Osteoblast (primary cell): ENCODE measurements at regions not wholly inside any gene's neighbourhood (a gene's known extent, or its start where the extent isn't known, plus 50 kb on each side); places are given as distances from the start of the nearest gene placed in this dataset.

Experiments
- DNase-seq: peaks from one replicate; pipeline ENCODE4 v3.0.0; 2011; ENCODE audit warnings: low spot score, mixed read lengths; ENCODE audit not compliant: insufficient read length; ENCODE audit errors: missing footprints
- H2AFZ ChIP-seq: 2 replicates; pipeline ENCODE4 v1.6.0; 2011; ENCODE audit warnings: mild to moderate bottlenecking, low read length
- H3K27ac ChIP-seq: 2 replicates; pipeline ENCODE4 v1.5.1; 2011; ENCODE audit warnings: mild to moderate bottlenecking, low read depth, low read length, moderate library complexity
- H3K27me3 ChIP-seq: 2 replicates; pipeline ENCODE4 v1.6.0; 2012; ENCODE audit warnings: mild to moderate bottlenecking, control low read depth, inconsistent platforms, low read length, moderate library complexity; ENCODE audit not compliant: insufficient read depth
- H3K36me3 ChIP-seq: 2 replicates; pipeline ENCODE4 v1.5.1; 2011; ENCODE audit warnings: mild to moderate bottlenecking, low read length, control low read depth, moderate library complexity; ENCODE audit not compliant: insufficient read depth
- H3K4me1 ChIP-seq: 2 replicates; pipeline ENCODE4 v1.5.1; 2011; ENCODE audit warnings: mild to moderate bottlenecking, low read length, control low read depth, moderate library complexity; ENCODE audit not compliant: insufficient read depth
- H3K4me2 ChIP-seq: 2 replicates; pipeline ENCODE4 v1.6.0; 2011; ENCODE audit warnings: mild to moderate bottlenecking, low read length; ENCODE audit not compliant: insufficient read depth
- H3K4me3 ChIP-seq: fragments of 200-600 bp; sonication (generic); 3 replicates; pipeline ENCODE4 v1.5.1; 2012; ENCODE audit warnings: mild to moderate bottlenecking, low read length, inconsistent platforms; ENCODE audit not compliant: insufficient read depth
- H3K79me2 ChIP-seq: 2 replicates; pipeline ENCODE4 v1.6.0; 2012; ENCODE audit warnings: mild to moderate bottlenecking, low read length, control low read depth, inconsistent platforms; ENCODE audit not compliant: insufficient read depth
- H3K9me3 ChIP-seq: 2 replicates; pipeline ENCODE4 v1.5.1; 2011; ENCODE audit warnings: low read depth, low read length, control low read depth
- H4K20me1 ChIP-seq: 2 replicates; pipeline ENCODE4 v1.6.0; 2012; ENCODE audit warnings: mild to moderate bottlenecking, low read length, control low read depth; ENCODE audit not compliant: insufficient read depth
- CTCF ChIP-seq: IDR thresholded peaks from 2 replicates; pipeline ENCODE4 v1.5.1; 2011; ENCODE audit warnings: mild to moderate bottlenecking, low read depth, low read length, moderate library complexity; ENCODE audit errors: extremely low read depth

- Histone ChIP-seq H3K79me2 (no peaks in the 10 kb centered on the region), H3K36me3 (no peaks in the 10 kb centered on the region), H3K4me3 (no peak overlapping the region), H3K4me1 (no peaks in the 10 kb centered on the region), H2AFZ (no peak overlapping the region), H4K20me1 (no peaks in the 10 kb centered on the region), H3K9me3 (no peaks in the 10 kb centered on the region), H3K27me3 (no peaks in the 10 kb centered on the region), H3K4me2 (no peak overlapping the region), H3K27ac (no peak overlapping the region)
- no peak for TF ChIP-seq CTCF
- no peak for DNase-seq
Observed at GRCh38 chr1:68826836-68827235, 330.0 kb upstream of the DEPDC1 start.

- Histone ChIP-seq H3K9me3 (no peaks in the 10 kb centered on the region), H3K36me3 (no peaks in the 10 kb centered on the region), H3K4me2 (no peak overlapping the region), H3K79me2 (no peaks in the 10 kb centered on the region), H4K20me1 (no peaks in the 10 kb centered on the region), H3K4me3 (no peak overlapping the region), H2AFZ (no peak overlapping the region), H3K4me1 (no peaks in the 10 kb centered on the region), H3K27me3 (no peaks in the 10 kb centered on the region), H3K27ac (no peak overlapping the region)
- no peak for DNase-seq
- no peak for TF ChIP-seq CTCF
Observed at GRCh38 chr1:68827261-68827660, 330.4 kb upstream of the DEPDC1 start.

GRCh38 chr1:68828013-68828412, 331.1 kb upstream of the DEPDC1 start:
- no peak for DNase-seq
- TF ChIP-seq CTCF = no peak
- Histone ChIP-seq H3K27me3 (no peaks in the 10 kb centered on the region), H3K27ac (no peak overlapping the region), H3K4me1 (no peaks in the 10 kb centered on the region), H3K4me3 (no peak overlapping the region), H2AFZ (no peak overlapping the region), H3K79me2 (no peaks in the 10 kb centered on the region), H3K36me3 (no peaks in the 10 kb centered on the region), H3K9me3 (no peaks in the 10 kb centered on the region), H3K4me2 (no peak overlapping the region), H4K20me1 (no peaks in the 10 kb centered on the region)

GRCh38 chr1:68831281-68831680, 334.4 kb upstream of the DEPDC1 start:
- Histone ChIP-seq H2AFZ (no peak overlapping the region), H3K36me3 (no peaks in the 10 kb centered on the region), H3K9me3 (no peaks in the 10 kb centered on the region), H3K27ac (no peak overlapping the region), H3K4me2 (no peak overlapping the region), H3K79me2 (no peaks in the 10 kb centered on the region), H4K20me1 (no peaks in the 10 kb centered on the region), H3K27me3 (no peaks in the 10 kb centered on the region), H3K4me3 (no peak overlapping the region), H3K4me1 (no peaks in the 10 kb centered on the region)
- no peak for DNase-seq
- no peak for TF ChIP-seq CTCF
